MM.1S (cell line): ENCODE measurements at regions not wholly inside any gene's neighbourhood (a gene's known extent, or its start where the extent isn't known, plus 50 kb on each side); places are given as distances from the start of the nearest gene placed in this dataset.
A peak's percentile ranks its signal among the peaks of the same experiment; 100 is the strongest.

ENCODE experiments used
- DNase-seq: peaks from one replicate; pipeline ENCODE4 v3.0.0-alpha.2; 2015
- H2AFZ ChIP-seq: fragments of 300-600 bp; sonication (generic); 2 replicates; pipeline ENCODE4 v1.6.0; 2016; ENCODE audit warnings: antibody characterized with exemption, low read length
- H3F3A ChIP-seq: fragments of 300-600 bp; sonication (generic); 2 replicates; pipeline ENCODE4 v1.6.1; 2016; ENCODE audit warnings: mild to moderate bottlenecking, antibody characterized with exemption, low read length, moderate library complexity, mixed read lengths; ENCODE audit not compliant: insufficient read depth
- H3K27ac ChIP-seq: fragments of 300-600 bp; sonication (generic); 2 replicates; pipeline ENCODE4 v1.5.1; 2016; ENCODE audit warnings: mild to moderate bottlenecking, low read length
- H3K27me3 ChIP-seq: fragments of 300-600 bp; sonication (generic); replicated peaks from 2 replicates; pipeline ENCODE4 v1.6.0; 2016; ENCODE audit warnings: low read length; ENCODE audit not compliant: insufficient read depth
- H3K36me3 ChIP-seq: fragments of 300-600 bp; sonication (generic); replicated peaks from 2 replicates; pipeline ENCODE4 v1.6.1; 2016; ENCODE audit warnings: mild to moderate bottlenecking, low read length, mixed read lengths; ENCODE audit not compliant: insufficient read depth
- H3K4me1 ChIP-seq: fragments of 300-600 bp; sonication (generic); 2 replicates; pipeline ENCODE4 v1.6.1; 2016; ENCODE audit warnings: low read length, mixed read lengths
- H3K4me2 ChIP-seq: fragments of 300-600 bp; sonication (generic); 2 replicates; pipeline ENCODE4 v1.6.0; 2016; ENCODE audit warnings: low read depth, low read length
- H3K4me3 ChIP-seq: fragments of 300-600 bp; sonication (generic); 2 replicates; pipeline ENCODE4 v1.5.1; 2016; ENCODE audit warnings: low read length, mixed read lengths
- H3K79me2 ChIP-seq: fragments of 300-600 bp; sonication (generic); 2 replicates; pipeline ENCODE4 v1.6.1; 2016; ENCODE audit warnings: mixed run types, low read length, mixed read lengths
- H3K9ac ChIP-seq: fragments of 300-600 bp; sonication (generic); 2 replicates; pipeline ENCODE4 v1.6.1; 2016; ENCODE audit warnings: low read length, mixed read lengths
- H3K9me2 ChIP-seq: fragments of 300-600 bp; sonication (generic); replicated peaks from 2 replicates; pipeline ENCODE4 v1.6.1; 2016; ENCODE audit warnings: mild to moderate bottlenecking, low read length, mixed read lengths; ENCODE audit not compliant: insufficient read depth
- H3K9me3 ChIP-seq: fragments of 300-600 bp; sonication (generic); replicated peaks from 2 replicates; pipeline ENCODE4 v1.6.1; 2016; ENCODE audit warnings: mild to moderate bottlenecking, low read length, mixed read lengths; ENCODE audit not compliant: insufficient read depth
- H4K20me1 ChIP-seq: fragments of 300-600 bp; sonication (generic); 2 replicates; pipeline ENCODE4 v1.6.1; 2016; ENCODE audit warnings: mild to moderate bottlenecking, low read length, moderate library complexity, mixed read lengths; ENCODE audit not compliant: insufficient read depth
- EZH2 ChIP-seq: fragments of 300-600 bp; sonication (generic); optimal IDR thresholded peaks from 2 replicates; pipeline ENCODE3; 2017; ENCODE audit warnings: low read depth, mild to moderate bottlenecking, antibody characterized with exemption, low read length, mixed read lengths
- EZH2phosphoT487 ChIP-seq: fragments of 300-600 bp; sonication (generic); IDR thresholded peaks from 2 replicates; pipeline ENCODE4 v1.6.1; 2018; ENCODE audit warnings: antibody characterized with exemption, low read length
- TF ChIP-seq, protein P1 (sequence below): fragments of 300-600 bp; sonication (generic); IDR thresholded peaks from 2 replicates; pipeline ENCODE4 v1.5.1; 2016; ENCODE audit warnings: antibody characterized with exemption, low read length, mixed read lengths

- H3K4me3 ChIP-seq, result no peak overlapping the region
Measured at GRCh38 chr5:92890841-92891244, 690.2 kb downstream of the NR2F1-AS1 start.

DNA sequence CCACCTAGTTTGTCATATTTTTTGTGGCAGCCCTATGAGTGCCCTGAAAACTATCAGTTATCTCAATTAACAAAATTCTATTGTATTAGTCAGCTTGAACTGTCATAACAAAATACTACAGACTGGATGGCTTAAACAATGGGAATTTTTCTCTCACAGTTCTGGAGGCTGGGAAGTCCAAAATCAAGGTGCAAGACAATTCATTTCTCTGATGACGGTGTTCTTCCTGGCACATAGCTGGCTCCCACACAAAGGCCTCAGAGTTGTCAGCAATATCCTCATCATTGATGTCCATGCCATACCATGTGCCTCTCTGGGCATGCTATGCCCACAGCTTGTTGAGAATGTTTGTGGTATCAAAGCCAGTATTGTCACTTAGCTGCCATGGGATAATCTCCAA is 691.9 kb downstream of the NR2F1-AS1 start:
- Histone ChIP-seq H3K9ac (no peak overlapping the region), H3K4me3 (no peak overlapping the region), H3F3A (no peaks in the 10 kb centered on the region), H3K36me3 (no peaks in the 10 kb centered on the region), H3K79me2 (no peaks in the 10 kb centered on the region), H2AFZ (no peak overlapping the region), H3K4me1 (peaks cover 19% of the 10 kb centered on the region), H3K27me3 (no peaks in the 10 kb centered on the region), H3K27ac (no peak overlapping the region), H3K4me2 (no peak overlapping the region), H3K9me3 (no peaks in the 10 kb centered on the region), H4K20me1 (no peaks in the 10 kb centered on the region), H3K9me2 (no peaks in the 10 kb centered on the region)
- TF ChIP-seq EZH2phosphoT487, result no peak
- TF ChIP-seq, protein P1, sequence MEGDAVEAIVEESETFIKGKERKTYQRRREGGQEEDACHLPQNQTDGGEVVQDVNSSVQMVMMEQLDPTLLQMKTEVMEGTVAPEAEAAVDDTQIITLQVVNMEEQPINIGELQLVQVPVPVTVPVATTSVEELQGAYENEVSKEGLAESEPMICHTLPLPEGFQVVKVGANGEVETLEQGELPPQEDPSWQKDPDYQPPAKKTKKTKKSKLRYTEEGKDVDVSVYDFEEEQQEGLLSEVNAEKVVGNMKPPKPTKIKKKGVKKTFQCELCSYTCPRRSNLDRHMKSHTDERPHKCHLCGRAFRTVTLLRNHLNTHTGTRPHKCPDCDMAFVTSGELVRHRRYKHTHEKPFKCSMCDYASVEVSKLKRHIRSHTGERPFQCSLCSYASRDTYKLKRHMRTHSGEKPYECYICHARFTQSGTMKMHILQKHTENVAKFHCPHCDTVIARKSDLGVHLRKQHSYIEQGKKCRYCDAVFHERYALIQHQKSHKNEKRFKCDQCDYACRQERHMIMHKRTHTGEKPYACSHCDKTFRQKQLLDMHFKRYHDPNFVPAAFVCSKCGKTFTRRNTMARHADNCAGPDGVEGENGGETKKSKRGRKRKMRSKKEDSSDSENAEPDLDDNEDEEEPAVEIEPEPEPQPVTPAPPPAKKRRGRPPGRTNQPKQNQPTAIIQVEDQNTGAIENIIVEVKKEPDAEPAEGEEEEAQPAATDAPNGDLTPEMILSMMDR, result no peak
- no peak for TF ChIP-seq EZH2
- DNase-seq, result peak; percentile 0

More at GRCh38 chr5:92890841-92891244, 690.2 kb downstream of the NR2F1-AS1 start:
- Histone ChIP-seq H3K27me3 (no peaks in the 10 kb centered on the region), H2AFZ (no peak overlapping the region), H3K36me3 (no peaks in the 10 kb centered on the region), H3K4me2 (no peak overlapping the region), H3K9me2 (no peaks in the 10 kb centered on the region), H3K9me3 (no peaks in the 10 kb centered on the region), H3K9ac (no peak overlapping the region), H4K20me1 (no peaks in the 10 kb centered on the region), H3K4me1 (peaks cover 19% of the 10 kb centered on the region), H3K79me2 (no peaks in the 10 kb centered on the region), H3F3A (no peaks in the 10 kb centered on the region), H3K27ac (no peak overlapping the region)
- DNase-seq, result peak; percentile 5
- TF ChIP-seq EZH2, result no peak
- TF ChIP-seq, protein P1, result no peak
- no peak for TF ChIP-seq EZH2phosphoT487

- Histone ChIP-seq H3K27ac (no peak overlapping the region), H3K9ac (no peak overlapping the region), H2AFZ (no peak overlapping the region), H3K27me3 (no peaks in the 10 kb centered on the region), H3K9me2 (no peaks in the 10 kb centered on the region), H3K4me2 (peak overlapping the region; percentile 36; the same call in 1 of the 2 replicates), H3K4me3 (no peak overlapping the region), H3K9me3 (no peaks in the 10 kb centered on the region), H3F3A (no peaks in the 10 kb centered on the region), H3K4me1 (peaks cover 19% of the 10 kb centered on the region), H3K79me2 (no peaks in the 10 kb centered on the region), H4K20me1 (no peaks in the 10 kb centered on the region), H3K36me3 (no peaks in the 10 kb centered on the region)
- DNase-seq, result no peak
- TF ChIP-seq EZH2, result no peak
- TF ChIP-seq, protein P1, result no peak
- TF ChIP-seq EZH2phosphoT487, result no peak
Measured at GRCh38 chr5:92887254-92887653, 693.8 kb downstream of the NR2F1-AS1 start.
